ENCODE measurements at regions not wholly inside any gene's neighbourhood (a gene's known extent, or its start where the extent isn't known, plus 50 kb on each side); places are given as distances from the start of the nearest gene placed in this dataset.

DNA sequence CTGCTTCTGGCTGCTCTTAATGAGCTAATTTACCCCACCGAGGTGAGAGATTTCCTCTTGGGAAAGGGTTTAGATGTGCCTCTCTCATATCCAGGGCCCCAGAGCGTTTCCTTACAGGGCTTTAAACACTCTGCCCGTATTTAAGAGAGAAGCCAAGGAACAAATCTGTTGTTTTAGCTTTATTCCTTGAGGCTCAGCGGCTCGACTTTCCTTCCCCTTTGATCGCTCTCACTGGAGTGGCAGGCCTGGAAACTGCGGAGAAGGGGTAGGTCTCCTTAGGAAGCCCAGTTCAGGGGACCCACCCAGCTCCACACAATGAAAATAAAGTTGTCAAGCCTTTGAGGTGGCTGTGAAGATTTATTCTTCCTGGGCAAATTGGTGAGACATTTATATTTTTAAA is 132.0 kb upstream of the JAG1 start:
- no peak for DNase-seq

DNA sequence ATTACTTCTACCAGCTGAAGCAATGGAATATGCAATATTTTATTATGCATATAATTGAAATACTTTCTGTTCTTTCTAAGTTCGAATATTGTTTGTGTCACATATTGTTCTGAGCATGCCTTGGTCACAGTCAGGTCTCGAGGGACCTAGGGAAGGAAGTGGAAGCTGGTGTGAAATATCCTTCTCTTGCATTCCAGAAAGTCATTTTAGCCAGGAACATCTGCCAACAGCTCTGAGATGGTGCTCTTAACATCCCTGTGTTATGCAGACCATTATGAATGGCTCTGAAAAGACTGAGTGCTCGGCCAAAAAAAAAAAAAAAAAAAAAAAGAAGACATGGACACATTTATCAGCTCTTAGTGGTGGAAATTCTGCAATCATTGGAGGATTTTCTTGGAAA is 132.7 kb upstream of the JAG1 start:
- no peak for DNase-seq

- no peak for DNase-seq
These were observed 133.2 kb upstream of the JAG1 start for GRCh38 chr20:10807013-10807412.

GRCh38 chr20:10812759-10813327 is 139.0 kb upstream of the JAG1 start:
- DNase-seq = no peak

DNA sequence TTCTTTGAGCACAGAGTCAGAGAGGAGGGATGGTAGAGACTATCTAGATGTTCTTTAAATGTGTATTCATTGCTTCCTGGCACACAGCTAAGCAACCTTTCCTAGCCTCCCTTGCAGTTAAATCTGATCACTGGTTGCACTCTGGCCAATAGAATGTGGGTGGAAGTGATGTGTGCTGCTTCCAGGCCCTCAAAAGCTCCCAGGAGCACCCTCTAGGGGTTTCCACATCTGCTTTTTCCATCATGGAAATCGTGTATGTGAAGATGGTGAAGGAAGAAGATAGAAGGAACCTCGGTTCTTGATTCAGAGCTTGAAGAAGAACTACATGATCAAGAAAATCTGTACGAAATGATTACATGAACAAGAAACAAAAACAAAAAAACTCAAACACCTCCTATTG is 149.8 kb upstream of the JAG1 start:
- DNase-seq = no peak

DNA sequence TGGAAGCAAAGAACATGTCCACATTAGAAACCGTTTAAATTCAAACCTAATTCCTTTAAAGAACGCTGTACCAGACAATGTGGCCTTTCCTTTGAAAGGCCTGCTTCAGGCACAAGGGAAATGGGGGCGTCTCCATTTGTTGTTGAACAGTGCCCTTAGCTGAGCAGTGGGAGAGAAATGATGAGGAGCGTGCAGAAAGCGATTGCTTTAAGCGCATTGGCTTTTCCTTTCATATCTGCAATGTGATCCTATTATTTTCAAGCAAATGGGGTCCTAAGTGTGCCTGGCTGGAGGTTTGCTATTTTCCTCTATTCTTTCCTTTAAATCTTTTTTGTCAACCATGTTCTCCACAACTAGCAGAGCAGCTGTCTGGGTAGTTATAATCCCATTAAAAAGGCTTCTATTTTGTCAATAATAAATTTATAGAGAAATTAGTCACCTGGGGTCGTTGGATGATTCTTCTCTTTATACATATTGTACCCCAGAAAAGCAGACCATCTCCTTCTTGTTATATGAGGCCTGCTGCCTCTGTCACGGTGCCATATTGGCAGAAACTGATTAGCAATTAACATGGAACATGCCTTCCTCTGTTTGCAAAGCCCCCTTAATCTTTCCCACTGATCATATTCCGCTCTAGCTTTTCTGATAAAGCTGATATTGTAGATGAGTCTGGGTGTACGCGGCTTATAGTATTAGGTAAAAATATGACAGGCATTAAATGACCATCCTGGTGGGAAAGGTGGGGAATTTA is 151.1 kb upstream of the JAG1 start:
- no peak for DNase-seq

DNA sequence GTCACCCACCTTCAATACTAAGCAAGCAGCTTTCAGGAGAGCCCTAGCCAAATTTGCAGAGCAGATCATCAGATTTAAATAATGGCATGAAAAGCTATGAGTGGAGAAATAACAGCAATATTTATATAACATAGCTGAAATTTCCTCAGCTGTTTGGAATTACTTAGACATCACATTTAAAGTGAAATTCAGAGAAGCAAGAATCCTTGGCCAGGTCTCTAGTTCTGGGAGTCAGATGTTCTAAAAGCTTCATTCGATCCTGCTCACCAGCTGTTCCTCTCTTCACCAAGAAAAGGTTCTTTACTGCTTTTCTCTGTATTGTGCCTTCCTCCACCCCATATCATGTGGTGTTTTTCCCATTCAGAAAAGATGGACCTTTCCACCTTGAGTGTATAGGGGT is 152.3 kb upstream of the JAG1 start:
- DNase-seq = no peak

- no peak for DNase-seq
These were observed 154.4 kb upstream of the JAG1 start for GRCh38 chr20:10828180-10828579.

DNA sequence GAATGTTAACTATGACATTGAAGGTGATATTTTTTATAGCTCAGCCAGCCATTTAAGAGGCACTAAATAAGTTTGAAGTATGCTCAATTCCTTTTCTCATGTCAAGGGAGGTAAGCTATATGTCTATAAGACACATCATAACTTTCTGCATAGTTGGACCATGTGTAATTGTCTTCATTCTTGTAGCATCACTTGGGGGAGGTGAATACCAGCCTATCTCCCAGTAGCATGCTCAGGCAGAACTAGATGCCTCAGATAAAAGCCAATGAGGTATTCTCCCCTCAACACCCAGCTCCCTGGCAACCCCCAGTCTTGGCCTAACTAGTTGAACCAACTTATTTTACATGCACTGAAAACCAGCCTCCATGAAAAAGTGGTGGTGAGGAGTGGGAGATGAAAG is 158.3 kb upstream of the JAG1 start:
- DNase-seq = no peak

- DNase-seq = no peak
These were observed 164.1 kb upstream of the JAG1 start for GRCh38 chr20:10837901-10838300.

GRCh38 chr20:10842116-10842515 is 168.3 kb upstream of the JAG1 start:
- DNase-seq = no peak

DNA sequence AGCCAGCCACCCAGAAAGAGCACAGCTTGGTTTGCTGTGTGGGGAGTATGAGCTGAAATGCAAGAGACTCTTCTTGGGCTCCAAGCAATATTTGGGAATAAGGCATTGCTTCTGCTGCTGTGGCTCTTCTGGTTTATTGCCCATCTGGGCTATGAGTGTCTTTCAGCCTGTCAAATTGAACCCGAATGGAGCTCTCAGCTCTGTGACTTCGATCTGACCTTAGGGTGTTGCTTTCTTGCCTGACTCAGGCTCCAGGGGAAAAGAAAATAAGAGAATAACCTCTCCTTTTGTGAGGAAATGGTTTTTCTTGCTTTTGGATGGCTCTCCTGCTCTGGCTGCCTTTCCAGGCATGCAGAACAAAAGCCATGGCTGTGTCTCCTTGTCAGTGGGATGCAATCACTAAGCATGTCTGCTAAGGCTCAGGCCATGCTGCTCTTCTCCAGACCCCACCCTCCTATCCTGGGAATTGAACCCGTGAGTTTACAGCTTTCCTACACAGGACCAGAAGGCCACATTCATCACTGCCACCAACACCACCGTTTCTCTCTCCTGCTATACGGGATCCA is 169.4 kb upstream of the JAG1 start:
- DNase-seq = no peak

DNA sequence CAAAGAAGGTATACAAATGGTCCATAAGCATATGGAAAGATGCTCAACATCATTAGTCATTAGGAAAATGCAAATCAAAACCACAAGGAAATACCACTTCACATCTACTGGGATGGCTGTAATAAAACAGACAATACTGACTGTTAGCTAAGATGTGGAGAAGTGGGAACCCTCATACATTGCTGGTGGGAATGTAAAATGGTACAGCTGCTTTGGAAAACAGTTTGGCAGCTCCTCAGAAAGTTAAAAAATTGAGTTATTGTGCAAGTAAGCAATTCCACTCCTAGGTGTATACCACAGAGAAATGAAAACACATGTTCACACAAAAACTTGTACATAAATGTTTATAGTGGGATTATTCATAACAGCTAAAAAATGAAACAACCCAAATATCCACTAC is 173.0 kb upstream of the JAG1 start:
- DNase-seq = no peak

DNA sequence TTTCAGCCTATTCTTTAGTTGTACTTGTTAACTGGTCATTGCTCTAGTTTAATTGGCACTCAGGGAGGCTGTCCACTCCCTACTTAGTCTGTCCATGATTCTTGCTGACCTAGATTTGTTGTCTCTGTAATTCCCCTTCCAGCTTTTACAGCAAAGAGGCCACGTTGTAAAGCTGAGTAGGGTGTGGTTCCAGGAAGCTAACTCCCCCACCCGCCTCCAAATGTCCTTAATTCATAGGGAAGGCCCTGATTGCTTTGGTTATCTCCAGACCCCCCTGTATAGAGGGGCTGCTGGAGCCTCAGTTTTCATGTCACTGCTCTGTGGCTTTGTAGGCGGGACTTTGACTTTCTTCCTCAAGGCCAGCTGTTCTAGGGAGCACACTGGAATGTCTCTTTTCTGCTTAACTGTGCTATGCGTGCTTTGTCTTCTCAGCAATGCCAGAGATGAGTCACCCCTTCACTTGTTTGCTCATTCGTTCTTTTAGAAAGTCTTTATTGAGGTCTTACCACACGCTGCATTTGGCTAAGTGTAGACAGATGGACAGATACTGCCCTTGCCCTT is 175.1 kb upstream of the JAG1 start:
- no peak for DNase-seq

- no peak for DNase-seq
These were observed 179.4 kb upstream of the JAG1 start for GRCh38 chr20:10853176-10853575.

GRCh38 chr20:10853731-10854130 is 179.9 kb upstream of the JAG1 start:
- DNase-seq = no peak

GRCh38 chr20:10854976-10855375 is 181.2 kb upstream of the JAG1 start:
- no peak for DNase-seq

DNA sequence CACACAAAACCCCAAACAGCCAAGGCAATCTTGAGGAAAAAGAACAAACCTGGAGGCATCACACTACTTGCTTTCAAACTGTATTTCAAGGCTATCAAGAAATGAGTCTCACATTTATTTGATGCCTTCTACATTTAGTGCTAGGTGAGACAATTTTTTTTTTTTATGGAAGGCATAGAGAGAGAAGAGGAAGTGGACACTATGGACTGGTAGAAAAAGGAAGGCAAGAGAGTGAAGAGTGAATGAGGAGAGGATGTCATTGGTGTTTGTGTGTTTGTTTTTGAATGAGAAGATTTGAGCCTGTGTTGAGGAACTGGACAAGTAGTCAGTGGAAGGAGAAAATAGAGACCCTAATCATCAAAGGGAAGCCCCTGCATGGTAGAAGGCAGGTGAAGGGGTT is 182.0 kb upstream of the JAG1 start:
- no peak for DNase-seq

DNA sequence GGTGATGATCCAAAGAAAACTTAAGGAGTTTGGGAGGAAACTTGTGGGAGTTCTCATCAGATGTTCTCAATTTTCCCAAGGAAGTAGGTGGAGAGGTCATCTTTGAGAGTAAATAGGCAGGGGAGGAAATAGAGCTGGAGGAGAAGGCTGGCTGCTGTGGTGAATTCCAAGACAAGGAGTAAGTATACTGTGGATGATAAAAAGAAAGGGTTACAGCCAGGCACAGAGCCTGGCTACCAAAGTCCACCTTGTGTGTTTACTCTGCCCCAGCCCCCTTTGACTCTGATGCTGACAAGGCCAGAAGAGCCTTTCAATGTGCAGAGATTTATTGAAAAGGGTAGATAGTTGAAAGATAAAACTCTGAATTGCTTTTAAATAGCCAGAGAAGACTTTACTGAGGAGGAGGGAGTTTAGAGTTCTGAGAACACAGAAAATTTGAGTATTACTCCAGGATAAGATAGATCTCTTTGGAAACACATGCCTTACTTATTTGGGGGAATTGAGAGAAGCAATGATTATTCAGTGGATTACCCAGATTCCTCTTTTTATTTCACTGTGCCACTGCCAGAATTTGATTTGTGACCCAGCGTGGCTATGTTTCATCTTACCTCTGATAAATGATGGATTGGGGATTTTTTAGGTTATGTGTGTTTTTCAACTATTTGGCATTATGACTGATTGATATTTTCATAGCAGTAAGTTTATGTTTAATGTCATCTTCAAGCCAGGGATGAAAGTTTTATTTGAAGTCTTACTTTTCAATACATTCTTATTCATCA is 182.6 kb upstream of the JAG1 start:
- DNase-seq = no peak

DNA sequence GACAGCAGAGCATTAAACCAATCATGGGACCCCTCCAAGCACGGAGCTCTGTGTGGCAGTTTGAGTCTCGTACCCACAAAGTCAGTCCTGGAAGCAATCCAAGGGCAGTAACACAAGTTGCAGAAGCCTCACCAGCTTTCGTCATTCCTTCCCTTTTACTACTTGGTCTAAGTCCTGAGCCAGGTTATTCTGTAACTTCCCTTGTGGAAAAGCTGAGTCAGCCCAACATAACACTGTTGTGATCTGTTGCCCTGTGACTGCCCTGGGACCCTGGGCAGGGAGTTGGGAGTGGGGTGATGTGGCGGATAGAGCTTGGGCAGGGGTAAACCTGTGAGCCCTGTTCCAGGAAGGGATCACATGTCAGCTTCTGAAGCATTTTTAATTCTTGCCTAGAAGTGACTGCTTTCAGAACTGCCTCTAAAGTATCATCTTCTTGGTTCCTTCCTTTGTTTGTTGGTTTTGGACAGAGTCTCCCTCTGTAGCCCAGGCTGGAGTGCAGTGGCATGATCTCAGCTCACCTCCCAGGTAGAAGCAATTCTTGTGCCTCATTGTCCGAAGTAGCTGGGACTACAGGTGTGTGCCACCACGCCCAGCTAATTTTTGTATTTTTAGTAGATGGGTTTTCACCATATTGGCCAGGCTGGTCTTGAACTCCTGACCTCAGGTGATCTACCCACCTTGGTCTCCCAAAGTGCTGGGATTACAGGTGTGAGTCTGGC is 183.7 kb upstream of the JAG1 start:
- peak in 9 of 51 donors; percentile 2 to 20 (median 8) for DNase-seq

DNA sequence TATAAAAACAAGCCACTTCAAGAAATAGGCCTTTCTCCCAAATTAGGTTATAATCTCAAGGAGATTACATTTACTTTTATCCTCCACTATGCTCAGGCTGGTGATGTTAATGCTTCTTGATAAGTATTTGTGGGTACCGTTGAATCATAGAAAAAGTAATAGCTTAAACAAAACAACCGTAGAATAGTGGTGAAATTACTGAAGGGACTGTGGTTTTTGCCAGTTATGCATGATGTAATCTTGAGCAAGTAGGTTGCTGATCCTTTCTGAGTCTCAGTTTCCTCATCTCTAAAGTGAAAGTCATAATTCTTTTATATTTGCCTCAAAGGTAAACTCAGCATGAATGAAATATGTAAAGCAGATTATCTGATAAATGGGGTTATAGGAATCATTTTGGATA is 187.3 kb upstream of the JAG1 start:
- no peak for DNase-seq

DNA sequence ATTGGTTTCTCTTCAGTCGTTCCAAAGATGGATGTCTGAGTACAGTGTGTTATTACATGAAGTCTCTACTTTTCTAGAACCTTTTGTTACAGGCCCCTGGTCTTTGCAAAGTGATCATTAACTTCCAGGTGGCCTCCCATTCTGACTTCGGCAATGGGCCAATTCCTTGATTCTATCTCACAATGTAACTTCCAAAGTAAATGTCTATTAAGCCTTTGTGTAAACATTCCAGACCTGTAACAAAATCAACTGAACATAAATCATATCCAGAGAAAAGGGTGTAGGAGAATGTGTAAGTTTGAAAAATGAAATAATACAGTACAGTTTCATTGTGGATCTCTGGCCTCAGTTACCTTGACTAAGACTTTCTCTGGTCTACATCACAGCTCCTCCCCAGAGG is 187.8 kb upstream of the JAG1 start:
- no peak for DNase-seq
